B cell (primary cell): ENCODE measurements at regions not wholly inside any gene's neighbourhood (a gene's known extent, or its start where the extent isn't known, plus 50 kb on each side); places are given as distances from the start of the nearest gene placed in this dataset.

Source experiments
- ATAC-seq: fragments of 200-7000 bp; cut with Tn5 transposase; one replicate; pipeline ENCODE4 v1.10.0; 2021; ENCODE audit warnings: low read depth, mild to moderate bottlenecking, moderate number of reproducible peaks, moderate library complexity
- CTCF ChIA-PET: fragments of 350-600 bp; sonication (Branson Sonifier 250); formaldehyde crosslinking; loops from one replicate; lab custom pipeline; 2021; ENCODE audit warnings: antibody characterized with exemption, inconsistent platforms; lab: Charles Lee
- POLR2A ChIA-PET: fragments of 350-600 bp; sonication (Branson Sonifier 250); formaldehyde crosslinking; loops from one replicate; lab custom pipeline; 2021; ENCODE audit warnings: antibody characterized with exemption; lab: Charles Lee
- DNase-seq: peaks from one replicate; pipeline ENCODE4 v3.0.0; 2013
- H2AFZ ChIP-seq: 2 replicates; pipeline ENCODE4 v1.6.1; 2012; ENCODE audit warnings: mild to moderate bottlenecking, low read depth, low read length; ENCODE audit not compliant: insufficient read depth, poor library complexity, severe bottlenecking
- H3K27ac ChIP-seq, 2 donors: 1 replicate in 1 of 2; 2 replicates in 1 of 2; pipeline ENCODE4 v1.5.1; 2012 to 2013; ENCODE audit warnings: low read length in 2 of 2, mild to moderate bottlenecking in 2 of 2, moderate library complexity in 1 of 2
- H3K27me3 ChIP-seq, 4 experiments: fragments of 200-600 bp in 1 of 4; sonication (generic) in 1 of 4; replicated peaks in 1 of 4; 1 replicate in 2 of 4; 2 replicates in 2 of 4; pipeline versions ENCODE4 v1.6.1 to v1.7.0; 2013 to 2016; ENCODE audit warnings: low read length in 3 of 4, mild to moderate bottlenecking in 2 of 4, mixed read lengths in 1 of 4, moderate library complexity in 1 of 4; ENCODE audit not compliant: insufficient read depth in 4 of 4, control insufficient read depth in 3 of 4; ENCODE audit errors: control extremely low read depth in 1 of 4
- H3K36me3 ChIP-seq, 2 experiments: replicated peaks in 1 of 2; 1 replicate in 1 of 2; 2 replicates in 1 of 2; pipeline versions ENCODE4 v1.6.1 to v1.7.1; 2013; ENCODE audit warnings: low read length in 1 of 2; ENCODE audit not compliant: insufficient read depth in 2 of 2, control insufficient read depth in 1 of 2; ENCODE audit errors: control extremely low read depth in 1 of 2, extremely low read depth in 1 of 2
- H3K4me1 ChIP-seq, 2 donors: fragments of 200-600 bp in 1 of 2; sonication (generic) in 1 of 2; 1 replicate in 1 of 2; 2 replicates in 1 of 2; pipeline versions ENCODE4 v1.5.1 to v1.6.1; 2013 to 2017; ENCODE audit warnings: low read length in 2 of 2; ENCODE audit not compliant: control insufficient read depth in 2 of 2, insufficient read depth in 2 of 2
- H3K4me2 ChIP-seq: replicated peaks from 2 replicates; pipeline ENCODE3; 2012; ENCODE audit warnings: mild to moderate bottlenecking, low read depth, low read length; ENCODE audit not compliant: poor library complexity, severe bottlenecking
- H3K4me3 ChIP-seq, 5 experiments: fragments of 200-600 bp in 1 of 5; sonication (generic) in 1 of 5; 1 replicate in 3 of 5; 2 replicates in 2 of 5; pipeline versions ENCODE4 v1.5.1 to v1.7.0; 2011 to 2016; ENCODE audit warnings: low read length in 4 of 5, mild to moderate bottlenecking in 4 of 5, low read depth in 2 of 5, control low read depth in 1 of 5, moderate library complexity in 1 of 5; ENCODE audit not compliant: insufficient read depth in 1 of 5; ENCODE audit errors: control extremely low read depth in 1 of 5, extremely low read depth in 1 of 5
- H3K79me2 ChIP-seq: fragments of 200-600 bp; sonication (generic); one replicate; pipeline ENCODE4 v1.6.0; 2016; ENCODE audit warnings: low read length; ENCODE audit not compliant: control insufficient read depth, insufficient read depth
- H3K9ac ChIP-seq: fragments of 200-600 bp; sonication (generic); 2 replicates; pipeline ENCODE4 v1.6.1; 2017; ENCODE audit warnings: mild to moderate bottlenecking, low read length, moderate library complexity
- H3K9me3 ChIP-seq, 3 donors: one replicate each; pipeline versions ENCODE4 v1.6.1 to v1.7.1; 2013; ENCODE audit warnings: low read length in 2 of 3; ENCODE audit not compliant: control insufficient read depth in 2 of 3, insufficient read depth in 1 of 3; ENCODE audit errors: control extremely low read depth in 1 of 3
- H4K20me1 ChIP-seq: 2 replicates; pipeline ENCODE4 v1.6.0; 2012; ENCODE audit warnings: mild to moderate bottlenecking, low read length; ENCODE audit not compliant: insufficient read depth, control insufficient read depth, poor library complexity, severe bottlenecking
- H3K27ac Mint-ChIP-seq: one replicate; pipeline ENCODE4 v1.8.0; 2021; ENCODE audit warnings: mixed read lengths
- H3K27me3 Mint-ChIP-seq: one replicate; pipeline ENCODE4 v1.8.0; 2021; ENCODE audit warnings: mixed read lengths
- H3K4me1 Mint-ChIP-seq: one replicate; pipeline ENCODE4 v1.8.0; 2021; ENCODE audit warnings: mixed read lengths
- H3K4me3 Mint-ChIP-seq: one replicate; pipeline ENCODE4 v1.8.0; 2021; ENCODE audit warnings: mixed read lengths
- H3K9me3 Mint-ChIP-seq: one replicate; pipeline ENCODE4 v1.8.0; 2022; ENCODE audit warnings: mixed read lengths; ENCODE audit not compliant: insufficient read depth
- EZH2 ChIP-seq: IDR thresholded peaks from 2 replicates; pipeline ENCODE4 v1.6.1; 2012; ENCODE audit warnings: borderline replicate concordance, low read depth, mild to moderate bottlenecking, moderate library complexity, low read length; ENCODE audit not compliant: insufficient read depth, poor library complexity, severe bottlenecking
- WGBS: methylation state at CpG from one replicate; pipeline ENCODE4 v1.1.5; 2013; ENCODE audit warnings: missing lambda C conversion rate; ENCODE audit not compliant: insufficient coverage; 5-methylcytosine and 5-hydroxymethylcytosine counted together
- intact Hi-C: fragments of 100-400 bp; cut with micrococcal nuclease; formaldehyde crosslinking; loops from one replicate; pipeline ENCODE4 v1.10.0; 2022
- TF ChIP-seq, protein P1 (sequence below): fragments of 200-600 bp; IDR thresholded peaks from one replicate; pipeline ENCODE4 v1.8.0; 2022; ENCODE audit warnings: antibody characterized with exemption, mild to moderate bottlenecking

DNA sequence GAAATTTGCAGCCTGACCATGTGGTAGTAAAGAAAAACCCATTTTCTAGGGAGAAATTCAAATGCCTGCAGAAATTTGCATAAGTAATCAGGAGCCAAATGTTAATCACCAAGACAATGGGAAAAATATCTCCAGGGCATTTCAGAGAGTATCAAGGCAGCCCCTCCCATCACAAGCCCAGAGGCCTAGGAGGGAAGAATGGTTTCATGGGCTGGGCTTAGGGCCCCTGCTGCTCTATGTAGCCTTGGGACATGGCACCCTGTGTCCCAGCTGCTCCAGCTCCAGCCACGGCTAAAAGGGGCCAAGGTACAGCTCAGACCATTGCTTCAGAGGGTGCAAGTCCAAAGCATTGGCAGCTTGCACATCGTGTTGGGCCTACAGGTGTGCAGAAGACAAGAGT is 117.2 kb upstream of the RALGAPA2 start:
- no peak for ATAC-seq
- intact Hi-C loops: no loop called here
- Histone ChIP-seq H3K4me1 (peaks cover 0 to 4% of the 10 kb centered on the region in 2 donors), H3K27ac (no peak overlapping the region), H3K4me2 (no peak overlapping the region), H2AFZ (no peak overlapping the region), H3K9ac (no peak overlapping the region), H3K27me3 (peaks cover 0 to 6% (median 0%) of the 10 kb centered on the region in 4 experiments), H3K9me3 (peaks cover 0 to 8% (median 0%) of the 10 kb centered on the region in 3 donors), H4K20me1 (no peaks in the 10 kb centered on the region), H3K79me2 (no peaks in the 10 kb centered on the region), H3K36me3 (no peaks in the 10 kb centered on the region), H3K4me3 (no peak overlapping the region)
- DNase-seq: no peak
- 96% methylated on average over 2 of the region's 2 CpGs for WGBS
- POLR2A ChIA-PET: no interaction called here
- Mint-ChIP-seq H3K27me3 (peaks cover 28% of the 10 kb centered on the region), H3K27ac (no peak overlapping the region), H3K4me3 (no peak overlapping the region), H3K4me1 (peaks cover 3% of the 10 kb centered on the region), H3K9me3 (peaks cover 6% of the 10 kb centered on the region)
- TF ChIP-seq EZH2: no peak
- TF ChIP-seq, protein P1, sequence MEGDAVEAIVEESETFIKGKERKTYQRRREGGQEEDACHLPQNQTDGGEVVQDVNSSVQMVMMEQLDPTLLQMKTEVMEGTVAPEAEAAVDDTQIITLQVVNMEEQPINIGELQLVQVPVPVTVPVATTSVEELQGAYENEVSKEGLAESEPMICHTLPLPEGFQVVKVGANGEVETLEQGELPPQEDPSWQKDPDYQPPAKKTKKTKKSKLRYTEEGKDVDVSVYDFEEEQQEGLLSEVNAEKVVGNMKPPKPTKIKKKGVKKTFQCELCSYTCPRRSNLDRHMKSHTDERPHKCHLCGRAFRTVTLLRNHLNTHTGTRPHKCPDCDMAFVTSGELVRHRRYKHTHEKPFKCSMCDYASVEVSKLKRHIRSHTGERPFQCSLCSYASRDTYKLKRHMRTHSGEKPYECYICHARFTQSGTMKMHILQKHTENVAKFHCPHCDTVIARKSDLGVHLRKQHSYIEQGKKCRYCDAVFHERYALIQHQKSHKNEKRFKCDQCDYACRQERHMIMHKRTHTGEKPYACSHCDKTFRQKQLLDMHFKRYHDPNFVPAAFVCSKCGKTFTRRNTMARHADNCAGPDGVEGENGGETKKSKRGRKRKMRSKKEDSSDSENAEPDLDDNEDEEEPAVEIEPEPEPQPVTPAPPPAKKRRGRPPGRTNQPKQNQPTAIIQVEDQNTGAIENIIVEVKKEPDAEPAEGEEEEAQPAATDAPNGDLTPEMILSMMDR: no peak
- CTCF ChIA-PET: no interaction called here

DNA sequence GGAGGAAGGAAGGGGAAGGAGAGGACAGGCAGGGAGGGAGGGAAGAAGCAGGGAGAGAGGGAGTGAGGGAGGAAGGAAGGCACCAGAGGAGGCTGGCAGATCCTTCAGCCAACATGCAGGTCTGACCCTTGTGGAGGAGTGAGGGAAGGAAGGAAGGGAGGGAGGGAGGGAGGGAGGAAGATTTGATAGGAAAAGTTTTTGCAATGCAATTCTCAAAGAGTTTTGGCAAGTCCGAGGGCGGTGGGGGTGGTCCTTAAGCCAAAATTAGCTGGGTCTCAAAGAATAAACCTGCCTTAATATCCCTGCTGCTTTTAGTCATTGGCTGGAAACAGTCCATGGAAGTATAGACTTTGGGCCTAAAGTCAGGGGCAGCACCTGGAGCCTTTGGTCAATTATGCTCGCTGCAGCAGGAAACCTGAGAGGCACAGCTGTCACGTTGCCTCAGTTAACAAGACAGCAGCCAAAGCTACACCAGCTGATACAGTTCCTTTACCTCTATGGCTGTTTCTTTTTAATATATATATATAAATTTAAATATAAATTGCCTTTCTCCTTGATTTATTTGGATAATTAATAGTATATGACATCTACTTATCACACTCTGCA is 115.7 kb upstream of the RALGAPA2 start:
- Mint-ChIP-seq H3K4me3 (no peak overlapping the region), H3K9me3 (peaks cover 6% of the 10 kb centered on the region), H3K27ac (no peak overlapping the region), H3K27me3 (peaks cover 28% of the 10 kb centered on the region), H3K4me1 (peaks cover 5% of the 10 kb centered on the region)
- ChIA-PET POLR2A (no interaction called here), CTCF (no interaction called here)
- ATAC-seq (no peak), DNase-seq (no peak)
- Histone ChIP-seq H4K20me1 (no peaks in the 10 kb centered on the region), H3K4me1 (peaks cover 0 to 4% of the 10 kb centered on the region in 2 donors), H3K27me3 (peaks cover 0 to under 1% (median 0%) of the 10 kb centered on the region in 4 experiments), H3K27ac (no peak overlapping the region), H3K4me2 (no peak overlapping the region), H2AFZ (no peak overlapping the region), H3K9ac (no peak overlapping the region), H3K79me2 (no peaks in the 10 kb centered on the region), H3K4me3 (no peak overlapping the region), H3K9me3 (peaks cover 0 to 8% (median 0%) of the 10 kb centered on the region in 3 donors), H3K36me3 (no peaks in the 10 kb centered on the region)
- intact Hi-C loops: no loop called here
- no peak for TF ChIP-seq EZH2
- 100% methylated on average over 2 of the region's 4 CpGs for WGBS
